ENCODE measurements at regions not wholly inside any gene's neighbourhood (a gene's known extent, or its start where the extent isn't known, plus 50 kb on each side); places are given as distances from the start of the nearest gene placed in this dataset.

GRCh38 chr1:102420034-102420433, 423.3 kb upstream of the OLFM3 start:
- no peak for TF ChIP-seq CTCF (IDR thresholded peaks at IDR 0.05)
- TF ChIP-seq POLR2A (IDR thresholded peaks at IDR 0.05), result no peak

All from body of pancreas (tissue), 4 donors.